ENCODE measurements at regions not wholly inside any gene's neighbourhood (a gene's known extent, or its start where the extent isn't known, plus 50 kb on each side); places are given as distances from the start of the nearest gene placed in this dataset.

DNA sequence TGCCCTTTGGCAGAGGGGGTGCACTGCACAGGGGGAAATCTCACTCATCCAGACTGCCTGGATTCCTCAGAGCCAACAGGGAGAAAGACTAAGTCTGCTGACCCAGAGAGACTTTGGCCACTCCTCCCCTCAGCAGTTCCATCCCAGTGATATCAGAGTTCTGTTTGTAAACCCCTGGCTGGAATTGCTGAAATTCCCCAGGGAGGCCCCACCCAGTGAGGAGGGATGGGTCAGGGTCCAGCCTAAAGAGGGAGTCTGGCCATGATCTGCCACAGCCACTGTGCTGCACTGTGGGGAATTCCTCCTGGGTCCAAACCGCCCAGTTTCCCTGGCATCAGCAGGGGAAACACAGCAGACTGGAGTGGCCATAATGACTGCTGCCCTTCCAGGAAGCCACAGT lies 54.9 kb upstream of the USP15 start:
- TF ChIP-seq, protein P1, sequence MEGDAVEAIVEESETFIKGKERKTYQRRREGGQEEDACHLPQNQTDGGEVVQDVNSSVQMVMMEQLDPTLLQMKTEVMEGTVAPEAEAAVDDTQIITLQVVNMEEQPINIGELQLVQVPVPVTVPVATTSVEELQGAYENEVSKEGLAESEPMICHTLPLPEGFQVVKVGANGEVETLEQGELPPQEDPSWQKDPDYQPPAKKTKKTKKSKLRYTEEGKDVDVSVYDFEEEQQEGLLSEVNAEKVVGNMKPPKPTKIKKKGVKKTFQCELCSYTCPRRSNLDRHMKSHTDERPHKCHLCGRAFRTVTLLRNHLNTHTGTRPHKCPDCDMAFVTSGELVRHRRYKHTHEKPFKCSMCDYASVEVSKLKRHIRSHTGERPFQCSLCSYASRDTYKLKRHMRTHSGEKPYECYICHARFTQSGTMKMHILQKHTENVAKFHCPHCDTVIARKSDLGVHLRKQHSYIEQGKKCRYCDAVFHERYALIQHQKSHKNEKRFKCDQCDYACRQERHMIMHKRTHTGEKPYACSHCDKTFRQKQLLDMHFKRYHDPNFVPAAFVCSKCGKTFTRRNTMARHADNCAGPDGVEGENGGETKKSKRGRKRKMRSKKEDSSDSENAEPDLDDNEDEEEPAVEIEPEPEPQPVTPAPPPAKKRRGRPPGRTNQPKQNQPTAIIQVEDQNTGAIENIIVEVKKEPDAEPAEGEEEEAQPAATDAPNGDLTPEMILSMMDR (IDR thresholded peaks at IDR 0.05): no peak
- TF ChIP-seq POLR2A (IDR thresholded peaks at IDR 0.05) (no peak), POLR2AphosphoS5 (IDR thresholded peaks at IDR 0.05) (no peak)

All from prostate gland (tissue), 2 donors.